GM12878 (cell line): ENCODE measurements at regions not wholly inside any gene's neighbourhood (a gene's known extent, or its start where the extent isn't known, plus 50 kb on each side); places are given as distances from the start of the nearest gene placed in this dataset.

Source experiments
- ATAC-seq: fragments of 200-7000 bp; cut with Tn5 transposase; 3 replicates; pipeline ENCODE4 v1.9.1; 2020; ENCODE audit warnings: mild to moderate bottlenecking, moderate library complexity
- BruUV-seq: library from RNA; stranded (reverse); fragments of 400-500 nt; replicated peaks from 2 replicates; lab custom pipeline; 2021; lab: Mats Ljungman, UMichigan
- CTCF ChIA-PET: fragments of 300-600 bp; sonication (Branson Sonifier 250); formaldehyde crosslinking; extraction: SDS; loops from one replicate; lab custom pipeline; 2021; ENCODE audit warnings: inconsistent platforms; lab: Yijun Ruan, JAX
- POLR2A ChIA-PET: fragments of 350-600 bp; formaldehyde crosslinking; extraction: SDS; loops from one replicate; lab custom pipeline; 2021; ENCODE audit warnings: inconsistent platforms; lab: Charles Lee
- RAD21 ChIA-PET: fragments of 300-600 bp; sonication (Branson Sonifier 250); formaldehyde crosslinking; loops from one replicate; lab custom pipeline; 2023; ENCODE audit warnings: antibody characterized with exemption; ENCODE audit not compliant: unreplicated experiment; lab: Charles Lee
- SMC1A ChIA-PET: fragments of 300-600 bp; sonication (Branson Sonifier 250); formaldehyde crosslinking; loops from one replicate; lab custom pipeline; 2023; ENCODE audit not compliant: unreplicated experiment, uncharacterized antibody; lab: Charles Lee
- DNase-seq: peaks from one replicate; pipeline ENCODE4 v3.0.0-alpha.2; 2011; ENCODE audit warnings: low read depth, low spot score
- FAIRE-seq: peaks from 3 replicates; lab custom pipeline; 2011; peaks lifted over from hg19 to GRCh38; lab: Jason Lieb, UNC
- H2AFZ ChIP-seq: 2 replicates; pipeline ENCODE4 v1.6.0; 2011; ENCODE audit warnings: low read depth, low read length, control low read depth; ENCODE audit not compliant: control insufficient read depth
- H3K27ac ChIP-seq: 2 replicates; pipeline ENCODE4 v1.5.1; 2011; ENCODE audit warnings: control low read depth; ENCODE audit not compliant: control insufficient read depth, insufficient read depth
- H3K27me3 ChIP-seq, 2 experiments: replicated peaks in 1 of 2; 2 replicates each; pipeline versions ENCODE4 v1.6.0 to v1.6.1; 2011; ENCODE audit warnings: low read length in 1 of 2; ENCODE audit not compliant: control insufficient read depth in 2 of 2, insufficient read depth in 2 of 2
- H3K36me3 ChIP-seq, 2 experiments: 2 replicates each; pipeline ENCODE4 v1.5.1; 2011; ENCODE audit warnings: low read length in 1 of 2; ENCODE audit not compliant: control insufficient read depth in 2 of 2, insufficient read depth in 2 of 2
- H3K4me1 ChIP-seq: 2 replicates; pipeline ENCODE4 v1.6.1; 2011; ENCODE audit warnings: mild to moderate bottlenecking, low read length, moderate library complexity, mixed read lengths; ENCODE audit not compliant: control insufficient read depth, insufficient read depth
- H3K4me2 ChIP-seq: 2 replicates; pipeline ENCODE4 v1.6.0; 2011; ENCODE audit warnings: control low read depth; ENCODE audit not compliant: control insufficient read depth, insufficient read depth
- H3K4me3 ChIP-seq: fragments of 200-600 bp; sonication (generic); 2 replicates; pipeline ENCODE4 v1.5.1; 2016
- H3K79me2 ChIP-seq: 2 replicates; pipeline ENCODE4 v1.6.0; 2011; ENCODE audit warnings: low read length; ENCODE audit not compliant: control insufficient read depth, insufficient read depth
- H3K9ac ChIP-seq: 2 replicates; pipeline ENCODE4 v1.8.0; 2011; ENCODE audit warnings: low read length, control low read depth, mixed read lengths; ENCODE audit not compliant: control insufficient read depth, insufficient read depth
- H3K9me3 ChIP-seq: replicated peaks from 3 replicates; pipeline ENCODE4 v1.5.1; 2011; ENCODE audit warnings: mild to moderate bottlenecking, low read length; ENCODE audit not compliant: control insufficient read depth, insufficient read depth
- H4K20me1 ChIP-seq: 2 replicates; pipeline ENCODE4 v1.6.0; 2011; ENCODE audit not compliant: control insufficient read depth, insufficient read depth
- ATF2 ChIP-seq: IDR thresholded peaks from 2 replicates; pipeline ENCODE4 v1.6.1; 2012; ENCODE audit warnings: low read length, inconsistent platforms
- EED ChIP-seq: sonication (generic); IDR thresholded peaks from 2 replicates; pipeline ENCODE4 v1.6.1; 2016; ENCODE audit warnings: antibody characterized with exemption, low read depth
- EP300 ChIP-seq, 2 experiments: fragments of 150-350 bp in 1 of 2; IDR thresholded peaks; 2 replicates each; pipeline ENCODE4 v1.6.1; 2011 to 2012; ENCODE audit warnings: low read depth in 2 of 2, low read length in 2 of 2, borderline replicate concordance in 1 of 2, improper control_type of control experiment in 1 of 2, inconsistent platforms in 1 of 2; ENCODE audit not compliant: control insufficient read depth in 1 of 2
- GABPA ChIP-seq: IDR thresholded peaks from 2 replicates; pipeline ENCODE4 v1.6.1; 2014; ENCODE audit warnings: antibody characterized with exemption, low read depth, mild to moderate bottlenecking, inconsistent platforms
- IRF4 ChIP-seq: IDR thresholded peaks from 2 replicates; pipeline ENCODE4 v1.6.1; 2011; ENCODE audit warnings: low read depth, low read length
- NFYB ChIP-seq: IDR thresholded peaks from 2 replicates; pipeline ENCODE4 v1.6.1; 2011; ENCODE audit warnings: low read depth, mild to moderate bottlenecking, low read length, improper control_type of control experiment, moderate library complexity; ENCODE audit not compliant: insufficient read depth
- POU2F2 ChIP-seq: IDR thresholded peaks from 3 replicates; pipeline ENCODE4 v1.6.1; 2011; ENCODE audit warnings: low read depth, mild to moderate bottlenecking, low read length, borderline replicate concordance
- RB1 ChIP-seq: fragments of 450-650 bp; formaldehyde crosslinking; IDR thresholded peaks from 2 replicates; pipeline ENCODE4 v1.6.1; 2017; ENCODE audit warnings: mild to moderate bottlenecking, borderline replicate concordance
- RFX5 ChIP-seq: IDR thresholded peaks from 2 replicates; pipeline ENCODE4 v1.6.1; 2011; ENCODE audit warnings: low read depth, low read length, improper control_type of control experiment
- SREBF2 ChIP-seq: IDR thresholded peaks from 2 replicates; pipeline ENCODE4 v1.6.1; 2012; ENCODE audit warnings: mild to moderate bottlenecking, low read length
- ZBTB4 ChIP-seq: fragments of 450-650 bp; formaldehyde crosslinking; IDR thresholded peaks from 2 replicates; pipeline ENCODE4 v1.4.0; 2022; ENCODE audit warnings: mild to moderate bottlenecking, moderate library complexity
- ZSCAN29 ChIP-seq: fragments of 450-650 bp; IDR thresholded peaks from 2 replicates; pipeline ENCODE4 v1.6.1; 2017; ENCODE audit warnings: mild to moderate bottlenecking, moderate library complexity
- WGBS: methylation state at CpG from one replicate; pipeline ENCODE4 v1.1.6; 2016; ENCODE audit warnings: low lambda C conversion rate; ENCODE audit not compliant: insufficient replicate concordance, insufficient coverage; ENCODE audit errors: missing lambda C conversion rate; 5-methylcytosine and 5-hydroxymethylcytosine counted together
- in situ Hi-C: fragments of 300-500 bp; cut with MboI; formaldehyde crosslinking; loops from 9 replicates; pipeline ENCODE4 v1.14.3; 2018; ENCODE audit warnings: mixed read lengths
- intact Hi-C: fragments of 100-400 bp; cut with micrococcal nuclease; formaldehyde crosslinking; loops from one replicate; pipeline ENCODE4 v1.14.2; 2022; ENCODE audit not compliant: unreplicated experiment

- Histone ChIP-seq H3K27ac (no peak overlapping the region), H3K9me3 (no peaks in the 10 kb centered on the region), H2AFZ (no peak overlapping the region), H3K27me3 (no peaks in the 10 kb centered on the region), H3K4me1 (peaks cover 4% of the 10 kb centered on the region), H3K4me3 (no peak overlapping the region), H3K36me3 (no peaks in the 10 kb centered on the region), H3K9ac (no peak overlapping the region), H3K79me2 (no peaks in the 10 kb centered on the region), H4K20me1 (no peaks in the 10 kb centered on the region), H3K4me2 (no peak overlapping the region)
- SMC1A ChIA-PET: no interaction called here
- in situ Hi-C loops: no loop called here
- no peak for TF ChIP-seq RB1
- no peak for TF ChIP-seq EED
- TF ChIP-seq ZBTB4 (CRISPR knock-in tag): no peak
- no peak for TF ChIP-seq GABPA
- no peak for DNase-seq
- POLR2A ChIA-PET: no interaction called here
- BruUV-seq: no TSS peak
- WGBS: 68% methylated on average over 6 of the region's 6 CpGs
- no peak for ATAC-seq
- CTCF ChIA-PET: no interaction called here
- intact Hi-C loops: loop anchor here (1.0 kb wide), 1 partner anchor 12 kb away; no protein-coding TSS in a partner anchor
- RAD21 ChIA-PET: no interaction called here
- no peak for FAIRE-seq
Observed at GRCh38 chr2:129482626-129483025, 496.8 kb upstream of the RAB6C start.

GRCh38 chr2:129483366-129483765, 496.1 kb upstream of the RAB6C start:
- in situ Hi-C loops (no loop called here), intact Hi-C loops (loop anchor here (1.0 kb wide), 1 partner anchor 11 kb away; no protein-coding TSS in a partner anchor)
- H3K9me3 ChIP-seq: no peaks in the 10 kb centered on the region
- H3K4me2 ChIP-seq: no peak overlapping the region
- SMC1A ChIA-PET: interaction anchor here (1.3 kb wide), 1 partner anchor 10 kb away, joined by 4 read pairs; no protein-coding TSS in a partner anchor
- no peaks in the 10 kb centered on the region for H3K79me2 ChIP-seq
- 14% methylated on average over 4 of the region's 4 CpGs for WGBS
- peaks cover 4% of the 10 kb centered on the region for H3K4me1 ChIP-seq
- no peak overlapping the region for H3K4me3 ChIP-seq
- FAIRE-seq (no peak), DNase-seq (peak; percentile 37), ATAC-seq (peak; percentile 94)
- BruUV-seq: no TSS peak
- no peak overlapping the region for H2AFZ ChIP-seq
- H3K36me3 ChIP-seq: no peaks in the 10 kb centered on the region
- POLR2A ChIA-PET: no interaction called here
- no peaks in the 10 kb centered on the region for H3K27me3 ChIP-seq
- no peaks in the 10 kb centered on the region for H4K20me1 ChIP-seq
- CTCF ChIA-PET: no interaction called here
- no peak overlapping the region for H3K9ac ChIP-seq
- RAD21 ChIA-PET: no interaction called here
- no peak overlapping the region for H3K27ac ChIP-seq
- TF ChIP-seq ATF2 (no peak), RFX5 (peak; percentile 64; the same call in 1 of the 2 replicates), NFYB (no peak), EP300 (IDR thresholded peaks at IDR 0.05; ENCODE audit: borderline replicate concordance in 1 of 2, control insufficient read depth in 1 of 2, low read depth in 2 of 2, low read length in 2 of 2) (peak; percentile 49 to 63; a peak in 2 of 4 replicates), SREBF2 (no peak), ZSCAN29 (no peak), POU2F2 (no peak), IRF4 (peak; percentile 56; the same call in 1 of the 2 replicates)
